ENCODE measurements at regions not wholly inside any gene's neighbourhood (a gene's known extent, or its start where the extent isn't known, plus 50 kb on each side); places are given as distances from the start of the nearest gene placed in this dataset.

DNA sequence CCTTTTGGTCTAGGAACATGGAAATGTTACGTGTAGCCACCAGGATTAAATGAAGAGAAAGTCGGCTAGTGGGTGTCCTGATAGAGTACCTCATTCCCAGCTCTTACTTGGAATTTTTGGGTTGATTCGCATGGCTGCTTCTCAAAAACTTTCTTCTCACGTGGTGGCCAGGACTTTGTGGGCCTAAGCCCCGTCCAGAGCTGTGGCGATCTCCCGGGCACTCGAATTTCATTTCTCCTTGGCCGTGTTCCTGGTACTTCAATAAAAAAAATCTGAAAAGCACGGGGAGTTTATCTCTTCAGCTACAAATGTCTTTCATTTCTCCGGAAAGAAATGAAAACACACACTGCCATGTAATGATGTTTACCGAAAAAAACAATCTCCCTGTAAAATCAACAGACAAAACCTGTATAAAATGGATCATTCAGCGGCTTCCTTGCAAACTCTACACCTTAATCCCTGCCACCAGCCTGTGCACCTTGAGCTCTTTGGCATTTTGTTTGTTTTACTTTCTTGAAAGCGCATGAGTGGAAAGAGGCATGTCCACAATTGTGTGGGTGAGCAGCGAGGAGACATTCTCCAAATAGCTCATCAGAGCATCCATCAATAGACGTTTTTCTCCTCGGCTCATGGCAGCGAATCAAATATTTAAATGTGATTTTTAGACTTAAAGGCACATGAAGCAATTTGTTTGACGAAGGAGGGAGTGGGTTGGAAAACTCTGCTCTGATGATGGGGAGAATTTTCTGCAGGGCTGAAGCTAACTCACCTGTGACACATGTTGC is 173.1 kb downstream of the TFAP2C start:
- peak; percentile 85 for DNase-seq (ENCODE audit: low spot score)

GRCh38 chr20:56802805-56803204 is 173.7 kb downstream of the TFAP2C start:
- DNase-seq (ENCODE audit: low spot score), result no peak

DNA sequence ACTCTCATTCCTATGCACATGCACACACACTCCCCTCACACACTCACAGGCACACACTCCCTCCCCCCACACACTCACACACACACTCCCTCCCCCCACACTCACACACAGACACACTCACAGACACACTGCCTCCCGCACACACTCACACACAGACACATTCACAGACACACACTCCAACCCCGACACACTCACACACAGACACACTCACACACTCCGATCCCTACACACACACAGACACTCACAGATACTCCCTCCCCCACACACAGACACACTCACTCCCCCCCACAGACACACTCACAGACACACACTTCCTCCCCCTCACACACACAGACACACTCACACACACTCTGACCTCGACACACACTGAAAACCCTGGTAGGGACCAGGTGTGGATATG is 176.2 kb downstream of the TFAP2C start:
- DNase-seq (ENCODE audit: low spot score), result no peak

GRCh38 chr20:56805966-56806365 is 176.9 kb downstream of the TFAP2C start:
- DNase-seq (ENCODE audit: low spot score), result no peak

DNA sequence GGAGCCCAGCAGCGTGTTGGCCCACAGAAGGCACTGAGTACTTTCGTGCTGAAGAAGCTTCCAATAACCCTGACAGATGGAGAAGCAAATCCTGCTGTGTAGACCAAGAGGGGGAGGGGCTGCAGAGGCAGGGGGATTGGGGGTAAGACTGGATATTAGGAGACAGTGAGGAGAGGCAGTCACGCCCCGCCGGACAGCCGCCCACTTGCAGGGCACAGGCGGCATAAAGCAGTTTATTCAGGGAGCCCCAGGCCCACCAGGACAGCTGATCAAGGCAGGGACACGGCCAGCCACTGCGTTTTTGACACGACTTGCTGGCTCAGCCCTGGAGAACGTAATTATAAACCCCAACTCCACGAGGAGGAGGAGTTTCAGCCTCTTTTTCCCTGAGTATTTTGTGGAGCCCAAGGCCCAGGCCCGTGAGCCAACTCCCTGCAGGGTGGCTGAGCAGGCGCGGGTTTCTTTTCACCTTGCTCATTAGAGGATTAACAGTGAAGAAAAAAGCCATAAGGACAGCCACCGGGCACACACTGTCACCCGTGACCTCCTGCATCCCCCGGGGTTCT is 177.9 kb downstream of the TFAP2C start:
- DNase-seq (ENCODE audit: low spot score), result no peak

- DNase-seq (ENCODE audit: low spot score), result no peak
Measured at GRCh38 chr20:56808117-56808725, 179.1 kb downstream of the TFAP2C start.

DNA sequence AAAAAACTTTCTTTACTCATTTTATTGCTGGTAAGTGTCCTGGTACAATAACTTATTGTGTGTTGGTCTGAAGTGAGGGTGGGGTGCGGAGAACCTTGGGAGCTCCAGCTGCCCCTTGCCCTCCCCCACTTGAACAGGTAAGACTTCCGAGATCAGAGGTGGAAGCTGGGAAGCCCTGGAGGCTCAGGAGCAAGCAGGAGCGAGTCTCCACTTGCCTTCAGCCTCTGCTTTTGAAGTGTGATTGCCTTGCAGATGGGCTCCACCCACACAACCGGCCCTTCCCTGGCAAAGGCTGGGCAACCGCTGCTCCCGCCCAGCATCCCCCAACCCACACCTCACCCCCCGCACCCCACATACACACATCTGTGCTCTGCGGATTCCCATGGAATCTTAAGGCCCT is 179.6 kb downstream of the TFAP2C start:
- DNase-seq (ENCODE audit: low spot score), result no peak

- DNase-seq (ENCODE audit: low spot score), result no peak
Measured at GRCh38 chr20:56809668-56810067, 180.6 kb downstream of the TFAP2C start.

DNA sequence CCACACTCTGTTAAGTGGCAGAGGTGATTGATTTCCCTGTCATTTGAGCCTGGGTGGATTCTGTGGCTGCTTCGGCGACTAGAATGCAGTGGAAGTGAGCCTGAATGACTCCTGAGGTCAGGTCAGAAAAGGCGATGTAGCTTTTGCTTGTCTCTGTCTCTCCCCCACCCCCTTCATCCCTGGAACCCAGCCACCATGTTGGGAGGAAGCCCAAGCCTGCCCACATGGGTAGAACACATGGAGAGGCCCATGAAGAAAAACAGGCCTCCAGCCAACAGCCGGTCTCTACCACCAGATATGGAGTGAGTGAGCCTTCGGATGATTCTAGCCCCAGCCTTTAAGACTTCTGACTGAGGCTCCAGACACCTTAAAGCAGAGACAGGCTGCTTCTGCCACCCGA is 181.0 kb downstream of the TFAP2C start:
- DNase-seq (ENCODE audit: low spot score), result no peak

DNA sequence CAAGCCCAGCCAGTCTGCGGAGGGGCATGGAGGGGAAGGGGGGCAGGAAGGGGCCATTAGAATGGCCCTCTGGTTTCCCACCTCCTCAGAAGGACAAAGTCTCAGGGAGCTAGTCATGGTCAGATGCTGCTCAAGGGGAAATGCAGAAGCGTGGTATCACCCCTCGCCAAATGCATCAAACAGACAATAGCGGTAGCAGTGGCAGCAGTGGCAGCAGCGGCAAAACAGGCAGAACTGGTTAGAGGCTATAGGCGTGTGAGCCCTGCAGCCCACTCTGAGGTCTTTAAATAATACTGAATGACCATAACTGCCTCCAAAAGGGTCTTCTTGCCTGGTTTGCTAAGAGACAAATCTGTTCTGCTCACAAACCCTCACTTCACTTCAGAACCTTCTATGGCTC is 186.7 kb downstream of the TFAP2C start:
- DNase-seq (ENCODE audit: low spot score), result no peak

DNA sequence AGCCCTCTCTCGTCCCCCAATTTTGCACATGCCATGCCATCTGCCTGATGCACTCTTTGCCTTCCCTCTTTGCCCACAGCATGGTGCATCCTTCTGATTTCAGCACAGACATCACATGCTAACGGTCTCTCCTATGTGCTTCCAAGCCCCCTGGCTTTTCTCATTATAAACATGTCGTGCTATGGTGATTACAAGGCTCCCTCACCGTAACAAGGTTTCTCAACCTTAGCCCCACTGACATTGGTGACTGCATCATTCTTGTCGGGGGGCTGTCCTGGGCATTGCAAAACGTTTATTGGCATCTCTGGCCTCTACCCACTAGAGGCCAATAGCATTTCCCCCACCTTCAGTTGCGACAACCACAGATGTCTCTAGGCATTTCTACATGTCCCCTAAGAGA is 187.2 kb downstream of the TFAP2C start:
- no peak for DNase-seq (ENCODE audit: low spot score)

DNA sequence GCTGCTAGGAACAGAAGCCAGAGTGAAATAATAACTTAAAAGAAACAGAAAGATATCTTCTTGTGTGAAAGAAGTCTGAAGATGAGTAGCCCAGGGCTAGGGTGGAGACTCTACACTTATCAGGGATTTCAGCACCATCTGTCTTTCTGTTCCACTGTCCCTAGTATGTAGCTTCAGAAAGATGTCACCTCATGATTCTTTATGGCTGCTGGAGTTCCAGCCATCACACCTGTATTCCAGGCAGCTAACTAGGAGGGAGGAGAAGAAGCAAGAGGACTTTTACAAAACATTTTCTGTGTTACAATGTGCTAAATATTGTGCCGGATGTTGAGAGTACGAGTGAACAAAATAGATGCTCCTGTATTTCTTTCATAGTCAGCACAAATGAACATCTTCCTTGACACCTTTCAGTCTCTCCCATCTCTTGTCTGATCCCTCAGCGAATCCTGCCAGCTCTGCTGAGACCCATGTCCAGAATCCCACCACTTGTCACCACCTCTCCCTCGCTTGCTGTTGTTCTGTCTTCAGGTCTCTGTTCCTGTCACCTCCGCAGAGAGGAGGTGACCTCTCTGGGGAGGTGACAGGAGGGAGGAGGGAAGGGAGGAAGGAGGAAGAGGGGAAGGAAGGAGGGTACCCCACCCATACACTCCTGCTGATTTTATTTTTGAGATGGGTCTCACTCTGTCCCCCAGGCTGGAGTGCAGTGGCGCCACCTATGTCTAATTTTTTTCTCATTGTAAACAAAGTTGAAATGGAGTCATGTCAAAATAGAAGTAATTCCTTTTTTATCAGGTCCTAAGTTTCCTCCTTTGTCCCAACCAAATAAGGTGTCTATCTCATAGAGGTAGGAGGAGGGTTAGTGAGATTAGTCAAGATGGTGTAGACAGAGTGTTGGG is 188.9 kb downstream of the TFAP2C start:
- no peak for DNase-seq (ENCODE audit: low spot score)

DNA sequence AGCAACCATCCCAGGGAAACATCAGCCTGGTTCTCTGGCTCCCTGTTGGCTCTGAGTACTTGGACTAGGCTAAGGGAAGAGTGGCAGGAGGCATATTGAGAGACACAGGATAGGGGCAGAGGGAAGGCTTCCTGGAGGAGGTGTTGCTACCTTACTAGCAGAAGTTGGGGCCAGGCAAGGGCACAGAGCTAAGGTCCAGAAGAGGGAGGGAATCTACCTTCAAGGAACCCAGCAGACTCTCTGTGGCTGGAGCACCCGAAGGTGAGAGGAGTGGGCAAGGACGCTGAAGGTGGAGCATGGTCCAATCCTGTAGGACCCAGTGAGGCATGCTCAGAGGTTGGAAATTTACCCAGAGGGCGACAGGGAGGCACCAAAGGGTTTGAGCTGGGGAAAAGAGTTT is 191.9 kb downstream of the TFAP2C start:
- no peak for DNase-seq (ENCODE audit: low spot score)

- no peak for DNase-seq (ENCODE audit: low spot score)
Measured at GRCh38 chr20:56826306-56826704, 197.2 kb downstream of the TFAP2C start.

GRCh38 chr20:56826705-56827665 is 197.9 kb downstream of the TFAP2C start:
- no peak for DNase-seq (ENCODE audit: low spot score)

- DNase-seq (ENCODE audit: low spot score), result no peak
Measured at GRCh38 chr20:56827763-56828162, 198.7 kb downstream of the TFAP2C start.

DNA sequence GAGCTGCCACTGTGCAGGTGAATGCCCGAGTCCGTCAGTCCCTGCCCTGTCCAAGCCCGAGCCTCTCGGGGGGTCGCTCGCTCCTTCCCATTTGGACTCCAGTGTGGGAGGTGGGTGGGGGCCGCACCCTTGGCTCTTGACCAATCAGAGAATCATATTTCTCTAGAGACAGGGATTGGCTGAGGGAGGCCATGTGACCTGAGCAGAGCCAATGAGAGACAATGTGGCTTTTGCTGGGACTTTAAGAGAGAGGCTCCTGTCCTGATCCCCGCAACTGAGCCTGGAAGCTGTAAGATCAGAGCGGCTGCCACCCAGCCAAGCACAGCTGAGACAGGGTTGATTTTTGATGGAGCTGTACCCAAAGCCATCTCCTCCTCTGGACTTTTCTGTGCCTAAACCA is 199.3 kb downstream of the TFAP2C start:
- DNase-seq (ENCODE audit: low spot score), result no peak

DNA sequence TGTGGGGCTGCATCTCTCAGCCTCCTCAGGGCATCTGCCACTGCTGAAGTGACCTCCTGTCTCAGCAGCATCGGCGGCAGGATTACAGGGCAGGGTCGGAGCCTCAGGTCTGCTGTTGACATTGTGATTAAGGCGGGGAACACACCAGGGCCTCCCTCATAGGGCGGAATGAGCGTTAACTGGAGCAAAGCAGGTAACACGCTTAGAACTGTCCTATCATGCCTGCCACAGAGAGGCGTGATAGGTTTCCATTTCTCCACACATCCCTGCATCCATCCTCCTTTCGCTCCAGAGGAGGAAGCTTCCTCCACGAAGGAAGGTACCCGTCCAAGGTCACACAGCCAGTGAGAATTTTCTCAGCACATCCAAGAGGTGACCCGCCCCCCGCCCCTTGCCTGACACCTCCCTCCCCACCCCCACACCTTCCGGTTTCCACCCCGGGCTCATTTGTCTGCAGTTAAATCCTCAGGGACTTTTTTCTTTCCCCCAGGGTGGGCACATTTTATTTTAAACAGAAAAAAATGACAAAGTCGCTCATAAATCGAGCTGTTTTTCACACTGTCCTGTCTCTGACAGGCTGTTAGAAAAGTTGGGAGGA is 200.8 kb downstream of the TFAP2C start:
- no peak for DNase-seq (ENCODE audit: low spot score)

DNA sequence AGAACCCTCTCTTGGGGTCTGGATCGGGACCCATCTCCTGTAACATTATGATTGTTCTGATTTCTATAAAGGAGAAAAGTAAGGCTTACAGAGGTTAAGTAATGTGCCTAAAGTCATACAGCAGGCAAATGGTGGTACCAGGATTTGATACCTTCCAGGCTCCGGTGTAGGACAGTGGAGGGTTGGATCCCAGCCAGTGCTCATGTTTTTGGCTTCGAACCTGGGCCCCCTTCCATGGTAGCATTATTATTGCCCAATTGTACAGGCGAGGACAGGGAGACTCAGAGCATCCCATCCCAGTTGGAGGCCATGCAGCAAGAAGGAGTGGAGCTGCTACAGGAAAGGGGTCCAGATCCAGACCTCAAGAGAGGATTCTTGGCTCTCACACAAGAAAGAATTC is 202.7 kb downstream of the TFAP2C start:
- DNase-seq (ENCODE audit: low spot score), result no peak

DNA sequence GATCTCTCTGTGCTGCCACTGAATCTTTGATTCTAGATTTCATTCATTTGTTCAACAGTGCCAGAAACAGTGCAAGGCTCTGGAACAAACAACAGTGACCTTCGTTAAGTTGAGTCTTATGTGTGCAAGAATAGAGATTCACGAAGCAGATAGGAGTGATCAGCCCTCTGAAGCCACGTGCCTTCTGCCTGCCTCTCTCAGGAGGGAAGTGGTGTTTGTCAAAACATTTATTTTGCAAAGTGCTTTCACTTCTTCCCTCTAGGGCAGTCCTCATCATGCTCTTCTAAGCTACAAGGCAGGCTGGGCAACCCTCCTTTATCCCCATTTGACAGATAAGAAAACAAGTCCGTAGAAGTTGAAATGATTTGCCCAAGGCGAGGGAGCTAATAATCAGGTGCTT is 204.3 kb downstream of the TFAP2C start:
- no peak for DNase-seq (ENCODE audit: low spot score)

Data from COLO829 (cell line).